B cell (primary cell): ENCODE measurements at regions not wholly inside any gene's neighbourhood (a gene's known extent, or its start where the extent isn't known, plus 50 kb on each side); places are given as distances from the start of the nearest gene placed in this dataset.

Experiments used
- ATAC-seq: fragments of 200-7000 bp; cut with Tn5 transposase; one replicate; pipeline ENCODE4 v1.10.0; 2021; ENCODE audit warnings: low read depth, mild to moderate bottlenecking, moderate number of reproducible peaks, moderate library complexity
- CTCF ChIA-PET: fragments of 350-600 bp; sonication (Branson Sonifier 250); formaldehyde crosslinking; loops from one replicate; lab custom pipeline; 2021; ENCODE audit warnings: antibody characterized with exemption, inconsistent platforms; lab: Charles Lee
- POLR2A ChIA-PET: fragments of 350-600 bp; sonication (Branson Sonifier 250); formaldehyde crosslinking; loops from one replicate; lab custom pipeline; 2021; ENCODE audit warnings: antibody characterized with exemption; lab: Charles Lee
- DNase-seq: peaks from one replicate; pipeline ENCODE4 v3.0.0; 2013
- H2AFZ ChIP-seq: 2 replicates; pipeline ENCODE4 v1.6.1; 2012; ENCODE audit warnings: mild to moderate bottlenecking, low read depth, low read length; ENCODE audit not compliant: insufficient read depth, poor library complexity, severe bottlenecking
- H3K27ac ChIP-seq, 2 donors: 1 replicate in 1 of 2; 2 replicates in 1 of 2; pipeline ENCODE4 v1.5.1; 2012 to 2013; ENCODE audit warnings: low read length in 2 of 2, mild to moderate bottlenecking in 2 of 2, moderate library complexity in 1 of 2
- H3K27me3 ChIP-seq, 4 experiments: fragments of 200-600 bp in 1 of 4; sonication (generic) in 1 of 4; replicated peaks in 1 of 4; 1 replicate in 2 of 4; 2 replicates in 2 of 4; pipeline versions ENCODE4 v1.6.1 to v1.7.0; 2013 to 2016; ENCODE audit warnings: low read length in 3 of 4, mild to moderate bottlenecking in 2 of 4, mixed read lengths in 1 of 4, moderate library complexity in 1 of 4; ENCODE audit not compliant: insufficient read depth in 4 of 4, control insufficient read depth in 3 of 4; ENCODE audit errors: control extremely low read depth in 1 of 4
- H3K36me3 ChIP-seq, 2 experiments: replicated peaks in 1 of 2; 1 replicate in 1 of 2; 2 replicates in 1 of 2; pipeline versions ENCODE4 v1.6.1 to v1.7.1; 2013; ENCODE audit warnings: low read length in 1 of 2; ENCODE audit not compliant: insufficient read depth in 2 of 2, control insufficient read depth in 1 of 2; ENCODE audit errors: control extremely low read depth in 1 of 2, extremely low read depth in 1 of 2
- H3K4me1 ChIP-seq, 2 donors: fragments of 200-600 bp in 1 of 2; sonication (generic) in 1 of 2; 1 replicate in 1 of 2; 2 replicates in 1 of 2; pipeline versions ENCODE4 v1.5.1 to v1.6.1; 2013 to 2017; ENCODE audit warnings: low read length in 2 of 2; ENCODE audit not compliant: control insufficient read depth in 2 of 2, insufficient read depth in 2 of 2
- H3K4me2 ChIP-seq: replicated peaks from 2 replicates; pipeline ENCODE3; 2012; ENCODE audit warnings: mild to moderate bottlenecking, low read depth, low read length; ENCODE audit not compliant: poor library complexity, severe bottlenecking
- H3K4me3 ChIP-seq, 5 experiments: fragments of 200-600 bp in 1 of 5; sonication (generic) in 1 of 5; 1 replicate in 3 of 5; 2 replicates in 2 of 5; pipeline versions ENCODE4 v1.5.1 to v1.7.0; 2011 to 2016; ENCODE audit warnings: low read length in 4 of 5, mild to moderate bottlenecking in 4 of 5, low read depth in 2 of 5, control low read depth in 1 of 5, moderate library complexity in 1 of 5; ENCODE audit not compliant: insufficient read depth in 1 of 5; ENCODE audit errors: control extremely low read depth in 1 of 5, extremely low read depth in 1 of 5
- H3K79me2 ChIP-seq: fragments of 200-600 bp; sonication (generic); one replicate; pipeline ENCODE4 v1.6.0; 2016; ENCODE audit warnings: low read length; ENCODE audit not compliant: control insufficient read depth, insufficient read depth
- H3K9ac ChIP-seq: fragments of 200-600 bp; sonication (generic); 2 replicates; pipeline ENCODE4 v1.6.1; 2017; ENCODE audit warnings: mild to moderate bottlenecking, low read length, moderate library complexity
- H3K9me3 ChIP-seq, 3 donors: one replicate each; pipeline versions ENCODE4 v1.6.1 to v1.7.1; 2013; ENCODE audit warnings: low read length in 2 of 3; ENCODE audit not compliant: control insufficient read depth in 2 of 3, insufficient read depth in 1 of 3; ENCODE audit errors: control extremely low read depth in 1 of 3
- H4K20me1 ChIP-seq: 2 replicates; pipeline ENCODE4 v1.6.0; 2012; ENCODE audit warnings: mild to moderate bottlenecking, low read length; ENCODE audit not compliant: insufficient read depth, control insufficient read depth, poor library complexity, severe bottlenecking
- H3K27ac Mint-ChIP-seq: one replicate; pipeline ENCODE4 v1.8.0; 2021; ENCODE audit warnings: mixed read lengths
- H3K27me3 Mint-ChIP-seq: one replicate; pipeline ENCODE4 v1.8.0; 2021; ENCODE audit warnings: mixed read lengths
- H3K4me1 Mint-ChIP-seq: one replicate; pipeline ENCODE4 v1.8.0; 2021; ENCODE audit warnings: mixed read lengths
- H3K4me3 Mint-ChIP-seq: one replicate; pipeline ENCODE4 v1.8.0; 2021; ENCODE audit warnings: mixed read lengths
- H3K9me3 Mint-ChIP-seq: one replicate; pipeline ENCODE4 v1.8.0; 2022; ENCODE audit warnings: mixed read lengths; ENCODE audit not compliant: insufficient read depth
- EZH2 ChIP-seq: IDR thresholded peaks from 2 replicates; pipeline ENCODE4 v1.6.1; 2012; ENCODE audit warnings: borderline replicate concordance, low read depth, mild to moderate bottlenecking, moderate library complexity, low read length; ENCODE audit not compliant: insufficient read depth, poor library complexity, severe bottlenecking
- WGBS: methylation state at CpG from one replicate; pipeline ENCODE4 v1.1.5; 2013; ENCODE audit warnings: missing lambda C conversion rate; ENCODE audit not compliant: insufficient coverage; 5-methylcytosine and 5-hydroxymethylcytosine counted together
- intact Hi-C: fragments of 100-400 bp; cut with micrococcal nuclease; formaldehyde crosslinking; loops from one replicate; pipeline ENCODE4 v1.10.0; 2022
- TF ChIP-seq, protein P1 (sequence below): fragments of 200-600 bp; IDR thresholded peaks from one replicate; pipeline ENCODE4 v1.8.0; 2022; ENCODE audit warnings: antibody characterized with exemption, mild to moderate bottlenecking

GRCh38 chr13:79621902-79622301, 140.9 kb downstream of the NDFIP2 start:
- Mint-ChIP-seq H3K4me1 (no peaks in the 10 kb centered on the region), H3K27ac (no peak overlapping the region), H3K9me3 (no peaks in the 10 kb centered on the region), H3K4me3 (no peak overlapping the region), H3K27me3 (peaks cover 7% of the 10 kb centered on the region)
- no peaks in the 10 kb centered on the region for H4K20me1 ChIP-seq
- H3K9ac ChIP-seq, result no peak overlapping the region
- no peak overlapping the region for H2AFZ ChIP-seq
- TF ChIP-seq, protein P1, sequence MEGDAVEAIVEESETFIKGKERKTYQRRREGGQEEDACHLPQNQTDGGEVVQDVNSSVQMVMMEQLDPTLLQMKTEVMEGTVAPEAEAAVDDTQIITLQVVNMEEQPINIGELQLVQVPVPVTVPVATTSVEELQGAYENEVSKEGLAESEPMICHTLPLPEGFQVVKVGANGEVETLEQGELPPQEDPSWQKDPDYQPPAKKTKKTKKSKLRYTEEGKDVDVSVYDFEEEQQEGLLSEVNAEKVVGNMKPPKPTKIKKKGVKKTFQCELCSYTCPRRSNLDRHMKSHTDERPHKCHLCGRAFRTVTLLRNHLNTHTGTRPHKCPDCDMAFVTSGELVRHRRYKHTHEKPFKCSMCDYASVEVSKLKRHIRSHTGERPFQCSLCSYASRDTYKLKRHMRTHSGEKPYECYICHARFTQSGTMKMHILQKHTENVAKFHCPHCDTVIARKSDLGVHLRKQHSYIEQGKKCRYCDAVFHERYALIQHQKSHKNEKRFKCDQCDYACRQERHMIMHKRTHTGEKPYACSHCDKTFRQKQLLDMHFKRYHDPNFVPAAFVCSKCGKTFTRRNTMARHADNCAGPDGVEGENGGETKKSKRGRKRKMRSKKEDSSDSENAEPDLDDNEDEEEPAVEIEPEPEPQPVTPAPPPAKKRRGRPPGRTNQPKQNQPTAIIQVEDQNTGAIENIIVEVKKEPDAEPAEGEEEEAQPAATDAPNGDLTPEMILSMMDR, result no peak
- intact Hi-C loops, result no loop called here
- no peak overlapping the region for H3K27ac ChIP-seq
- H3K36me3 ChIP-seq, result no peaks in the 10 kb centered on the region
- H3K79me2 ChIP-seq, result no peaks in the 10 kb centered on the region
- DNase-seq (no peak), ATAC-seq (no peak)
- CTCF ChIA-PET, result no interaction called here
- H3K4me3 ChIP-seq, result no peak overlapping the region
- H3K4me1 ChIP-seq, result no peaks in the 10 kb centered on the region
- POLR2A ChIA-PET, result no interaction called here
- H3K9me3 ChIP-seq, result no peaks in the 10 kb centered on the region
- peaks cover 0 to 3% (median 0%) of the 10 kb centered on the region in 4 experiments for H3K27me3 ChIP-seq
- H3K4me2 ChIP-seq, result no peak overlapping the region
- 100% methylated on average over 2 of the region's 2 CpGs for WGBS

DNA sequence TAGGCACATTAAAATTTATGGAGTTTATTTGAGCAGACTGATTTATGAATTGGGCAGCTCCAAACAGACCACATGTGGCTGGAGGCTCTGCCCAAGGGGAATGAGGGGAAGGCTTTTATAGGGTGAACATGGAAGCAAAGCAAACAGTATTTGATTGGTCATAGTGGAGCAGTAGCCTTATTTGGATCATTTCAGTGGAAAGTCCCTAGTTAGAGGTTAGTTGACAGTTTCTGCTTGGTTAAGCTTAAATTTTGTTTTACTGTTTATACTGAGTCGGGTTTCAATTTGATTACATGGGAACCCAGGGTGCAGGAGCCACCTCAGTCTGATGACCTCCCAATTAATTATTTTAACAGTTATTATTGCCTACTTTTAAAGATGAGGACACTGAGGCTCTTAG, 140.5 kb downstream of the NDFIP2 start:
- Histone ChIP-seq H3K27ac (no peak overlapping the region), H3K4me3 (no peak overlapping the region), H3K36me3 (no peaks in the 10 kb centered on the region), H4K20me1 (no peaks in the 10 kb centered on the region), H3K9me3 (no peaks in the 10 kb centered on the region), H3K27me3 (peaks cover 0 to 3% (median 0%) of the 10 kb centered on the region in 4 experiments), H3K79me2 (no peaks in the 10 kb centered on the region), H3K9ac (no peak overlapping the region), H3K4me1 (no peaks in the 10 kb centered on the region), H3K4me2 (no peak overlapping the region), H2AFZ (no peak overlapping the region)
- Mint-ChIP-seq H3K4me3 (no peak overlapping the region), H3K27me3 (peaks cover 7% of the 10 kb centered on the region), H3K9me3 (no peaks in the 10 kb centered on the region), H3K4me1 (no peaks in the 10 kb centered on the region), H3K27ac (no peak overlapping the region)
- TF ChIP-seq, protein P1, result no peak
- no peak for TF ChIP-seq EZH2
- CTCF ChIA-PET, result no interaction called here
- WGBS, result no CpG with 5 or more reads among the region's 1 CpG
- POLR2A ChIA-PET, result no interaction called here
- intact Hi-C loops, result no loop called here
- no peak for DNase-seq
- ATAC-seq, result no peak
